HG03460 (cell line): ENCODE measurements at regions not wholly inside any gene's neighbourhood (a gene's known extent, or its start where the extent isn't known, plus 50 kb on each side); places are given as distances from the start of the nearest gene placed in this dataset.

ENCODE experiments used
- ATAC-seq: cut with Tn5 transposase; IDR thresholded peaks from one replicate; pipeline ENCODE4 v1.9.1; 2021; ENCODE audit not compliant: unreplicated experiment

DNA sequence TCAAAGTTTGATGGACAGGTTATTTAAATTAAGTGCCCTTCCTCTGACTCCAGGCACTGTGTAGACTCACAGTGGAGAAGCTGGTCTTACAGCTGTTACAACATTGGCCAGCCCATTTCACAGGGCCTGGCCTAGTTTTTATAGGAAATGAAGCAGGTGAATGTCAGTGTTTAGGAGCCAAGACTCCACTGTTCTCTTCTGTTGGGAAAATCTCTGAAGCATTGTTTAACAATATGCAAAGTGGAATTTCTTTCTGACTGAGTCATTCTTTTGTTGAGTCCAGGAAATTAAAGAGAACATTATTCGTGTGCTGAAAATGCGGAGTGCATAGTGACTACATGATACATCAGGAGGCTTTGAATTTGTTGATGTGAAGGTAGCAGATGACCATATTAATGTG is 64.7 kb downstream of the ARRDC4 start:
- ATAC-seq: no peak

DNA sequence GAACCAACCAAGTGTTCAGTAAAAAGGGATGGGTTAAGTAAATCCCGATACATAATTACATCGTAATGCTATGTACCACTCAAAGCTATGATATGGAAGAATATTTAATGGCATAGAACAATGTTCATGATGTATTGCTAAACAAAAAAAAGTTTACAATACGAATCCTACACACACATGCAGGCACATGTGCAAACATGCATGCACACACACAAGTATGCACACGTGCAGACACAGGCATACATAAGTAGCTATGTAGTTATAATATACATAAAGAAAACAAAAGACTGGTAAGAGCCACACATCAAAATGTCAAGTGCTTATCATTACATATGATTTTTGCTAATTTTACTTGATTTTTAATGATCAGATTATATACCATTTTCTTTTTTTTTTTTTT is 74.2 kb downstream of the ARRDC4 start:
- ATAC-seq: no peak

- no peak for ATAC-seq
Measured at GRCh38 chr15:98035134-98035533, 74.6 kb downstream of the ARRDC4 start.

- no peak for ATAC-seq
Measured at GRCh38 chr15:98035577-98036010, 75.1 kb downstream of the ARRDC4 start.

GRCh38 chr15:98039596-98039995 is 79.1 kb downstream of the ARRDC4 start:
- ATAC-seq: no peak

GRCh38 chr15:98040146-98040545 is 79.6 kb downstream of the ARRDC4 start:
- no peak for ATAC-seq

DNA sequence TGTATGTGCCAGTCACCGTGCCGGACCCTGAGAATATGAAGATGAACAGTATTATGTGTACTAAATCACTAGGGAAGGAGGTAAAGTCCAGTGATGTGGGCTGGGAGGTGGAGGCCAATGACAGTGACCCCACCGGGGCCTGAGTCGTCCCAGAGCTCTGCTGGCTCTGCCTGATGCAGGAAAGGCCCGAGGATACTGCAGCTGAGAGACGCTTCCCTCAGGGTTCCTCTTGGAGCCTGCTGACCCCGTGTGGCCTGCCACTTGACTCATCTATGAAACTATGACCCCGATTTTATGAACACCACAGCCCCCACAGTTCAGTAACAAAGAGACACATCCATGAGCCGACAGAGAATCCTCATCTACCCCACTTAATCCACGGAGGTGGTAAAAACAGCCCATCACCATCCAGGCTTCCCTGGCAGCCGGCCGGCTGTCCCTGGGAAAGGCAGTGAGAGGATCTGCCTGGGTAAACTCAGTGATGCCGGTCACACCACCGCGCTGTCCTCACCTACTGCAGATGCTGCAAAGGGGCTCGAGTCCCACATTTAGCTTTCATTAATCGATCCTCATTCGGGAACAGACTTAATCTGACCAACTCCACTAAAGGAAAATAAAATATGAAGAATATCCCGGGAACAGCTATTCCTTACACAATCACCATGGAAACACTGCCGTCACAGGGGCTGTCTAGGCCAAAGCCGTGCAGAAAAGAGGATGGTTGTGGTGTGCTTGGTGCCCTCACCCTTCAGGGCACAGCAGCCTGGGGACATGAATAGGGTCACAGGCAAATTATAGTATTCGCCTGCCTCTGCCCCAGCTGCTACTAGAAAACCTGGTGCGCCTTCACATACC is 82.9 kb downstream of the ARRDC4 start:
- ATAC-seq: no peak

- no peak for ATAC-seq
Measured at GRCh38 chr15:98051734-98052133, 91.2 kb downstream of the ARRDC4 start.

DNA sequence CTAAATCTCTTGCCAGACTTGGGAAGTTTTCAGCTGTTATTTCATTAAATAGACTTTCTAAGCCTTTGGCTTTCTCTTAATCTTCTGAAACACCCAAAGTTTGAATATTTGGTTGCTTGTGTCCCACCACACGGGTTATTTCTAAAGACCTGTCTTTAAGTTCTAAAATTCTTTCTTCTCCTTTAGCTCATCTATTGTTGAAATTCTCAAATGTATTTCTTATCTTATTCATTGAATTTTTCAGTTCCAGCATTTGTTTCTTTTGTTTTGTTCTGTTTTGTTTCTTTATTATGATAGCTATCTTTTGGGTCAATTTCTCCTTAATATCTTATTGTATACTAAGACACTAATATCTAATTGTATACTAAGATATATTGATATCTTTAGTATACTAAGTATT is 97.0 kb downstream of the ARRDC4 start:
- ATAC-seq: no peak

DNA sequence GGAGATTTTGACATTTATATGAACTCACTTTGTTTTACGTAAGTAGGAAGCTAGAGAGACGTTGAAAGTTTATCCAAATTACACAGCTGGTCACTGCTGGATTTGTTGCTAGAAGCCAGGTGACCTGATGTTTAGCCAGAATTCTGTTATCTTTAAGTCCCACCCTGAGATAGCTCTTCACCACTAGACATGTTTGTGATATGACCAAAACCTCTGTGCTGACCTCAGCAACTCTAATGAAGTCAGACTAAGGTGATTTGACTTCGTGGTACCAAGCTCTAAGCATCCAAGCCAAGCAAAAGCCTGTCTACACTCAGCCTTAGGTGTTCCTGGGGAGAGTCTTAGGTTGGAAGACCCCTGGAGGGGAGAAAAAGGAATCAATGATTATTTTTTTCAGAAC is 102.4 kb downstream of the ARRDC4 start:
- ATAC-seq: no peak

DNA sequence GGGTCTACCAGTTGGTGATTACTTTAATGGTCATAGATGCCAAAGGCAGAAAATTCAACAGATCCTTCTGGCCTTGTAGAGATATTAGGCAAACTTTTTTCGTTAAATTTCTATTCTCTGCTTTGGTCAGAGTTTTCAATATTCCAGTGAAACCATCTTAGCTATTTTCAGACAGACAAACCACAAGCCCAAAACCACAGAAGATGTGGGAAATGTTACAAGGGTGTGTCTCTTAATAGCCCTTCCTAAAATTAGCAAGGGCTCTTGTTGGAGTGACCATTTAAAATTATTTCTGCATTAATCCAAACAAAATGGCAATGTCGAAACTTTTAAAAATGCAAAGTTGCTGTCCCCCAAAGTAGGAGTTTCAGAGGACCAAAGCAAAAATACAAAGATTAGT is 102.8 kb downstream of the ARRDC4 start:
- no peak for ATAC-seq

- no peak for ATAC-seq
Measured at GRCh38 chr15:98063871-98064270, 103.4 kb downstream of the ARRDC4 start.

- no peak for ATAC-seq
Measured at GRCh38 chr15:98067339-98067738, 106.8 kb downstream of the ARRDC4 start.

DNA sequence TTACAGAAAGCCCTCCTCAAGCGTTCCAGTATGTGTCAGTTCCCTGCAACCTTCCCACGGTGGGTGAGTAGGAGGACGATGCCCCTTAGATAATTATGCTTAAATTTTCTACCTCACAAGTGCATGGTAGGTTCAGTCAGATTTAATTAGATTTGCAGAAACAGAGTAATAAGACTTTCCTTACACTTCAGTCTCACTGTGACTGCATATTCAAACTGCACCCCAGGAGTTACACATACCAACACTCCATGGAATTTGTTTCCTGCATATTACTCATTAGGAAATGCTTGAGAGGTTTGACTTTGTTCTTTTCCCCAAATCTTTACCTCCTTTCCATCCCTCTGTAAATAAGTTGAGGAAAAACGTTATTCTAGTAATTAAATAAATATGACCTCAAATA is 108.8 kb downstream of the ARRDC4 start:
- ATAC-seq: no peak

GRCh38 chr15:98070137-98070536 is 109.6 kb downstream of the ARRDC4 start:
- no peak for ATAC-seq

- ATAC-seq: no peak
Measured at GRCh38 chr15:98071786-98072185, 111.3 kb downstream of the ARRDC4 start.

- no peak for ATAC-seq
Measured at GRCh38 chr15:98075441-98075840, 114.9 kb downstream of the ARRDC4 start.

GRCh38 chr15:98076021-98076816 is 115.7 kb downstream of the ARRDC4 start:
- ATAC-seq: no peak

DNA sequence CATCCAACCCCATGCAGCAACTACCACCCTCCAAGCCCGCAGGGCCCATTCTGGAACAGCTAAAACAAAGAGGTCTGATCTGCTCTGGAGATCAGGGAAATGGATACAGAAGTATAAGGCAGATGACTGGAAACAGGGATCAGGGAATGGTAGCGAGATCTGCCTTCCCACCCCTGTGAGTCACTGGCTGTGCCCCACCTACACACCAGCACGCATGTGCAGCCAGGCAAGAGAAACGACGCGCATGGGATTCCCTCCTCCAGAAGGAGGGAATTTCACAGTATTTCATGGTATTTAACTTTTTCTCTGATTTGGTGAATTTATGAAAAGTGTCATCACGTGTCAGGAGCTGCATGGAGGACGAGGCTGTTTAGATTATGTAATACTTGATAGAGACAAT is 116.7 kb downstream of the ARRDC4 start:
- ATAC-seq: no peak

DNA sequence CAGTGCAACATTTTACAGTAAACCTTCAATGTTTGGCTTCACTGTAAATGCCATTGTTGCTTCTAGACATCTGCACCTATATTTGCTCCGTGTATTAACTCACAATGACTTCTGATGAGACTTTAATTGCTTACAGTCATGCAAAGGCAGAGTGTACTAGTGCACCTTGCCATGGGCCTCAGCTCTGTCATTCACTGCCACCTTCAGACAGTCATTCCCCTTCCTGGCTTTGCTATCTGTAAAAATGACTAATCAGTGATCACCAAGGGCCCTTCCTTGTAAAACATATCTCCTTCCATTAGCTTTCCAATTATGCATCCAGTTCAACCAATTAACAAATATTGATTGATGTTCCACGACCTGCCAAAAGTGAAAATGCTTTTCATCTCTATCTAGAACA is 120.3 kb downstream of the ARRDC4 start:
- ATAC-seq: no peak

- ATAC-seq: no peak
Measured at GRCh38 chr15:98083203-98083910, 122.9 kb downstream of the ARRDC4 start.
